Islet of Langerhans (tissue), 1 donor: ENCODE measurements at regions not wholly inside any gene's neighbourhood (a gene's known extent, or its start where the extent isn't known, plus 50 kb on each side); places are given as distances from the start of the nearest gene placed in this dataset.
A peak's percentile ranks its signal among the peaks of the same experiment; 100 is the strongest.

Experiments used
- FAIRE-seq: peaks from one replicate; lab custom pipeline; 2011; peaks lifted over from hg19 to GRCh38; lab: Jason Lieb, UNC

GRCh38 chr13:44096901-44097300 is 217.2 kb downstream of the LACC1 start:
- FAIRE-seq, result no peak

- FAIRE-seq, result no peak
Observed at GRCh38 chr13:44098559-44098958, 218.9 kb downstream of the LACC1 start.

GRCh38 chr13:44101347-44102083 is 221.8 kb downstream of the LACC1 start:
- FAIRE-seq, result peak; percentile 5

- no peak for FAIRE-seq
Observed at GRCh38 chr13:44103429-44104196, 223.9 kb downstream of the LACC1 start.

GRCh38 chr13:44104197-44104490 is 224.4 kb downstream of the LACC1 start:
- FAIRE-seq, result no peak

- no peak for FAIRE-seq
Observed at GRCh38 chr13:44104969-44105368, 225.3 kb downstream of the LACC1 start.

GRCh38 chr13:44106266-44107152 is 226.8 kb downstream of the LACC1 start:
- no peak for FAIRE-seq

- no peak for FAIRE-seq
Observed at GRCh38 chr13:44107357-44108121, 227.8 kb downstream of the LACC1 start.

GRCh38 chr13:44108331-44108858 is 228.7 kb downstream of the LACC1 start:
- no peak for FAIRE-seq

- no peak for FAIRE-seq
Observed at GRCh38 chr13:44110091-44110621, 230.5 kb downstream of the LACC1 start.

- FAIRE-seq, result no peak
Observed at GRCh38 chr13:44111701-44112100, 232.0 kb downstream of the LACC1 start.

GRCh38 chr13:44112700-44113329 is 233.1 kb downstream of the LACC1 start:
- no peak for FAIRE-seq

GRCh38 chr13:44116562-44117332 is 237.0 kb downstream of the LACC1 start:
- no peak for FAIRE-seq

- FAIRE-seq, result peak; percentile 99
Observed at GRCh38 chr13:44117351-44117750, 237.6 kb downstream of the LACC1 start.

GRCh38 chr13:44117816-44118215 is 238.1 kb downstream of the LACC1 start:
- no peak for FAIRE-seq

- no peak for FAIRE-seq
Observed at GRCh38 chr13:44118881-44119280, 239.2 kb downstream of the LACC1 start.

GRCh38 chr13:44120043-44120442 is 240.3 kb downstream of the LACC1 start:
- FAIRE-seq, result no peak

GRCh38 chr13:44120849-44121755 is 241.4 kb downstream of the LACC1 start:
- FAIRE-seq, result no peak

- FAIRE-seq, result no peak
Observed at GRCh38 chr13:44124352-44124751, 244.6 kb downstream of the LACC1 start.
